Common myeloid progenitor, CD34-positive (primary cell): ENCODE measurements at regions not wholly inside any gene's neighbourhood (a gene's known extent, or its start where the extent isn't known, plus 50 kb on each side); places are given as distances from the start of the nearest gene placed in this dataset.
"Not testable (repeated sequence)": the region's sequence is repeated elsewhere in the genome, so short reads cannot be mapped to it uniquely, and the experiment has no call there.

ENCODE experiments used
- CTCF ChIA-PET: fragments of 350-600 bp; sonication (Branson Sonifier 250); formaldehyde crosslinking; loops from one replicate; lab custom pipeline; 2021; ENCODE audit warnings: antibody characterized with exemption; lab: Charles Lee
- POLR2A ChIA-PET: fragments of 350-600 bp; sonication (Branson Sonifier 250); formaldehyde crosslinking; loops from one replicate; lab custom pipeline; 2021; ENCODE audit warnings: antibody characterized with exemption; lab: Charles Lee
- DNase-seq, 3 donors: peaks; one replicate each; pipeline versions ENCODE4 v3.0.0 to v3.0.0-alpha.2; 2013
- H3K27ac ChIP-seq, 2 experiments: 1 replicate in 1 of 2; 2 replicates in 1 of 2; pipeline ENCODE4 v1.7.0; 2013; ENCODE audit warnings: inconsistent platforms in 2 of 2, low read length in 2 of 2, mild to moderate bottlenecking in 2 of 2, low read depth in 1 of 2, moderate library complexity in 1 of 2; ENCODE audit not compliant: severe bottlenecking in 2 of 2, insufficient read depth in 1 of 2, poor library complexity in 1 of 2
- H3K27me3 ChIP-seq, 5 experiments: replicated peaks in 2 of 5; 1 replicate in 3 of 5; 2 replicates in 2 of 5; pipeline versions ENCODE4 v1.6.1 to v1.7.0; 2013; ENCODE audit warnings: low read length in 4 of 5, mild to moderate bottlenecking in 2 of 5, moderate library complexity in 2 of 5, inconsistent platforms in 1 of 5; ENCODE audit not compliant: insufficient read depth in 5 of 5, control insufficient read depth in 4 of 5
- H3K36me3 ChIP-seq, 4 experiments: 1 replicate in 2 of 4; 2 replicates in 2 of 4; pipeline versions ENCODE4 v1.6.1 to v1.7.0; 2013; ENCODE audit warnings: low read length in 3 of 4, control low read depth in 1 of 4, mild to moderate bottlenecking in 1 of 4; ENCODE audit not compliant: control insufficient read depth in 4 of 4, insufficient read depth in 4 of 4
- H3K4me1 ChIP-seq, 4 experiments: 1 replicate in 3 of 4; 2 replicates in 1 of 4; pipeline versions ENCODE4 v1.6.1 to v1.7.1; 2013; ENCODE audit warnings: low read length in 3 of 4, mild to moderate bottlenecking in 3 of 4, control low read depth in 1 of 4, inconsistent platforms in 1 of 4, moderate library complexity in 1 of 4; ENCODE audit not compliant: control insufficient read depth in 4 of 4, insufficient read depth in 4 of 4; ENCODE audit errors: control extremely low read depth in 1 of 4
- H3K4me3 ChIP-seq, 7 experiments: 1 replicate in 4 of 7; 2 replicates in 3 of 7; pipeline versions ENCODE4 v1.5.1 to v1.7.0; 2013; ENCODE audit warnings: mild to moderate bottlenecking in 7 of 7, low read length in 6 of 7, moderate library complexity in 6 of 7, inconsistent platforms in 2 of 7, low read depth in 2 of 7, control low read depth in 1 of 7; ENCODE audit not compliant: insufficient read depth in 4 of 7, control insufficient read depth in 1 of 7; ENCODE audit errors: extremely low read depth in 1 of 7
- H3K9me3 ChIP-seq, 5 experiments: 1 replicate in 4 of 5; 2 replicates in 1 of 5; pipeline versions ENCODE4 v1.6.1 to v1.7.1; 2013; ENCODE audit warnings: low read length in 4 of 5, mild to moderate bottlenecking in 2 of 5, inconsistent platforms in 1 of 5, low read depth in 1 of 5, moderate library complexity in 1 of 5; ENCODE audit not compliant: control insufficient read depth in 4 of 5, insufficient read depth in 2 of 5; ENCODE audit errors: control extremely low read depth in 1 of 5
- WGBS: methylation state at CpG from one replicate; pipeline ENCODE4 v1.1.5; 2013; ENCODE audit not compliant: insufficient coverage; 5-methylcytosine and 5-hydroxymethylcytosine counted together

GRCh38 chr6:110545081-110545872 is 68.9 kb upstream of the SLC22A16 start:
- no peak for DNase-seq
- H3K9me3 ChIP-seq: peaks cover 0 to 6% (median 0%) of the 10 kb centered on the region in 5 experiments
- H3K36me3 ChIP-seq: no peaks in the 10 kb centered on the region
- no peak overlapping the region for H3K27ac ChIP-seq
- POLR2A ChIA-PET: no interaction called here
- H3K4me3 ChIP-seq: no peak overlapping the region
- no peaks in the 10 kb centered on the region for H3K27me3 ChIP-seq
- CTCF ChIA-PET: interaction anchor here (0.6 to 1.2 kb wide), 4 partner anchors 9 to 457 kb away, joined by 3 read pairs; no protein-coding TSS in a partner anchor
- peaks cover 0 to 11% (median 6%) of the 10 kb centered on the region in 4 experiments for H3K4me1 ChIP-seq
- WGBS: 98% methylated on average over 7 of the region's 11 CpGs

DNA sequence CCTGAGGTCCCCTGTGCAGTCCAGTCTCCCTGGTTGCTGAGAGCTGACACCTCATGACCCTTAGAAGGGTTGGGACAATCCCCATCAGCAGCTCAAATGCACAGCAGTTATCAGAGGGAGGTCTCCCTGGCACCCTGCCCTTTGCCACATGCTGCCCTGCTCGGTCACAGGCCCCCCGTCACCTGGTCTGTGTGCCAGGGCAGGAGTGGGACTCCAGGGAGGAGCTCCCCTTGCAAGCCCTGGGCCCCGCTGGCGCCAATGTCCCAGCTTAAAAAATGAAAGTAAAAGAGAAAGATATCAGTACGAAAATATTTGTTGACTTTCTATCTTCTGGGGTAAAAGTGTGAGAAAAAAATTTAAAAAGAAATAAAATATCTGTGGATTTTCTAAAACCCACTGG is 68.1 kb upstream of the SLC22A16 start:
- H3K4me3 ChIP-seq: no peak overlapping the region
- peak in 1 of 3 donors; percentile 28 for DNase-seq
- peaks cover 0 to 2% (median 0%) of the 10 kb centered on the region in 5 experiments for H3K27me3 ChIP-seq
- H3K9me3 ChIP-seq: peaks cover 0 to 6% (median 0%) of the 10 kb centered on the region in 5 experiments
- H3K27ac ChIP-seq: no peak overlapping the region
- ChIA-PET CTCF (interaction anchor here (1.0 to 1.2 kb wide), 3 partner anchors 8 to 457 kb away, joined by 3 read pairs; no protein-coding TSS in a partner anchor), POLR2A (no interaction called here)
- H3K4me1 ChIP-seq: peaks cover 0 to 11% (median 6%) of the 10 kb centered on the region in 4 experiments
- H3K36me3 ChIP-seq: no peaks in the 10 kb centered on the region
- WGBS: 100% methylated on average over 3 of the region's 5 CpGs

- no peak for DNase-seq
- H3K27ac ChIP-seq: no peak overlapping the region
- ChIA-PET CTCF (no interaction called here), POLR2A (no interaction called here)
- peaks cover 0 to 11% (median 6%) of the 10 kb centered on the region in 4 experiments for H3K4me1 ChIP-seq
- H3K9me3 ChIP-seq: peaks cover 0 to 10% (median 0%) of the 10 kb centered on the region in 5 experiments
- WGBS: 90% methylated on average over 4 of the region's 5 CpGs
- H3K27me3 ChIP-seq: peaks cover 0 to 2% (median 0%) of the 10 kb centered on the region in 5 experiments
- H3K4me3 ChIP-seq: no peak overlapping the region
- H3K36me3 ChIP-seq: no peaks in the 10 kb centered on the region
Observed at GRCh38 chr6:110543106-110543505, 66.7 kb upstream of the SLC22A16 start.

GRCh38 chr6:110542311-110543024 is 66.1 kb upstream of the SLC22A16 start:
- H3K9me3 ChIP-seq: peaks cover 0 to 10% (median 0%) of the 10 kb centered on the region in 5 experiments
- peaks cover 5 to 14% (median 10%) of the 10 kb centered on the region in 4 experiments for H3K4me1 ChIP-seq
- no peak overlapping the region for H3K27ac ChIP-seq
- no peak for DNase-seq
- no peaks in the 10 kb centered on the region for H3K36me3 ChIP-seq
- WGBS: 97% methylated on average over 8 of the region's 11 CpGs
- ChIA-PET CTCF (interaction anchor here (1.6 kb wide), 1 partner anchor 9 kb away, joined by 4 read pairs; no protein-coding TSS in a partner anchor), POLR2A (no interaction called here)
- no peak overlapping the region for H3K4me3 ChIP-seq
- H3K27me3 ChIP-seq: peaks cover 0 to 2% (median 0%) of the 10 kb centered on the region in 5 experiments

GRCh38 chr6:110541701-110542309 is 65.4 kb upstream of the SLC22A16 start:
- 97% methylated on average over 3 of the region's 5 CpGs for WGBS
- no peak overlapping the region for H3K27ac ChIP-seq

DNA sequence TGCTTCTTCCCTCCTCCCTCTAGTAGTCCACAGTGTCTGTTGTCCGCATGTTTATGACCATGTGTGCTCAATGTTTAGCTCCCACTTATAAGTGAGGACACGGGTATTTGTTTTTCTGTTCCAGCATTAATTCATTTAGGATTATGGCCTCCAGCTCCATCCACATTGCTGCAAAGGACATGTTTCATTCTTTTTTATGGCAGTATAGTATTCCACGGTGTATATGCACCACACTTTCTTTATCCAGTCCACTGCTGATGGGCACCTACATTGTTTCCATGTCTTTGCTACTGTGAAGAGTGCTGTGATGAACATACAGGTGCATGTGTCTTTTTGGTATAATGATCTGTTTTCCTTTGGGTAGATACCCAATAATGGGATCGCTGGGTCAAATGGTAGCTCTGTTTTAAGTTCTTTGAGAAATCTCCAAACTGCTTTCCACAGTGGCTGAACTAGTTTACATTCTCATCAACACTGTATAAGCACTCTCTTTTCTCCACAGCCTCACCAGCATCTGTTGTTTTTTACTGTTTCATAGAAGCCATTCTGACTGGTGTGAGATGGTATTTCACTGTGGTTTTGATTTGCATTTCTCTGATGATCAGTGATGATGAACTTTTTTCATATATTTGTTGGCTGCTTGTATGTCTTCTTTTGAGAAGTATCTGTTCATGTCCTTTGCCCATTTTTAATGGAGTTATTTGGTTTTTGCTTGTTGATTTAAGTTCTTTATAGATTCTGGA is 63.0 kb upstream of the SLC22A16 start:
- not testable (repeated sequence) for H3K27ac ChIP-seq, H3K9me3 ChIP-seq, H3K27me3 ChIP-seq, H3K36me3 ChIP-seq, H3K4me3 ChIP-seq, DNase-seq
- H3K4me1 ChIP-seq: peaks cover 6 to 21% (median 19%) of the 10 kb centered on the region in 4 experiments
- ChIA-PET POLR2A (interaction anchor here (0.6 kb wide), 2 partner anchors 8 to 97 kb away, joined by 3 to 6 read pairs; no protein-coding TSS in a partner anchor), CTCF (interaction anchor here (1.4 kb wide), 1 partner anchor 12 kb away, joined by 5 read pairs; no protein-coding TSS in a partner anchor)
- WGBS: 94% methylated on average over 2 of the region's 4 CpGs

More at GRCh38 chr6:110541701-110542309, 65.4 kb upstream of the SLC22A16 start:
- no peak overlapping the region for H3K4me3 ChIP-seq
- H3K4me1 ChIP-seq: peaks cover 6 to 19% (median 14%) of the 10 kb centered on the region in 4 experiments
- POLR2A ChIA-PET: no interaction called here
- CTCF ChIA-PET: interaction anchor here (1.6 kb wide), 1 partner anchor 9 kb away, joined by 4 read pairs; no protein-coding TSS in a partner anchor
- no peak for DNase-seq
- peaks cover 0 to 2% (median 0%) of the 10 kb centered on the region in 5 experiments for H3K27me3 ChIP-seq
- H3K36me3 ChIP-seq: no peaks in the 10 kb centered on the region
- peaks cover 0 to 10% (median 0%) of the 10 kb centered on the region in 5 experiments for H3K9me3 ChIP-seq
